ENCODE measurements at regions not wholly inside any gene's neighbourhood (a gene's known extent, or its start where the extent isn't known, plus 50 kb on each side); places are given as distances from the start of the nearest gene placed in this dataset.

DNA sequence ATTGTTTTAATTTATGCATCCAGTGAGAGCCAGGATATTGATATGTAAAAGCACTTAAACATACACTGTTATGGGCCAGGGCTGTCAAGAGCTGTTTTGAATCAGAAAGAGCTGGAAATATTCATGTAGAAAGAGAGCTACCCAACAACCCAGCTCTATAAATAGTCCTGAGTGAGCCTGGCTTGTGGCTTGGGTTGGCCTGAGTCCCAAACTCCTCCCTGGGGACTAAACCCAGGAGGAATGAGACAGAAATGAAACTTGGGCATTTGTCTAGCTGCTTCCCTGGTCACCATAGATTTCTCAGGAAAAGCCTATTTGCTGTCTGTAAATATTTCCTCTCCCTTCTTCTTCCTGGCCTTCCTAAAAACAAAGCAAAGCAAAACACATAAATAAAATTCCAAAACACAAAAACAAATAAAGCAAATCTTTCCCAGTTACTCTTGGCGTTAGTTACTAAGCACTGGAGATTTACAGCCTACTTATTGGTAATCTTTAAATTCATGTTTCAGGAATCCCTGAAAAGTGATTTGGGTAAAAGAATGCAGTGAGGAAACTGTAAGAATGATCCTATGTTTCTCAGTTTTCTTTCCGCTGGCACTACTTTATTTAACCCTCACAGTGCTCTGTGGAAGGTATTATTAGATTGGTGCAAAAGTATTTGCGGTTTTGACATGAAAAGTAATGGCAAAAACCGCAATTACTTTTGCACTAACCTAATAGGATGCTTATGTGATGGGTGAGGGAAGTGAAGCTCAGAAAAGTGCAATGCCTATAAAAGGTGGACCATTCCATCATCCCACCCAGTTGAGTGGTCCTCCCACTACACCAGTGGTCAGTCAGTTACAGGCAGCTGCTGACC is 111.8 kb downstream of the CARTPT start:
- Mint-ChIP-seq H3K4me1 (ENCODE audit: unreplicated experiment) (peaks cover 13% of the 10 kb centered on the region), H3K9me3 (ENCODE audit: unreplicated experiment) (peaks cover 9% of the 10 kb centered on the region), H3K4me3 (ENCODE audit: unreplicated experiment) (no peak overlapping the region), H3K27ac (ENCODE audit: unreplicated experiment) (peak overlapping the region; percentile 48), H3K27me3 (ENCODE audit: unreplicated experiment) (peaks cover 4% of the 10 kb centered on the region), H3K36me3 (ENCODE audit: low read depth, unreplicated experiment) (peaks cover 5% of the 10 kb centered on the region)
- DNase-seq (ENCODE audit: low spot score) = no peak
- TF ChIP-seq, protein P1, sequence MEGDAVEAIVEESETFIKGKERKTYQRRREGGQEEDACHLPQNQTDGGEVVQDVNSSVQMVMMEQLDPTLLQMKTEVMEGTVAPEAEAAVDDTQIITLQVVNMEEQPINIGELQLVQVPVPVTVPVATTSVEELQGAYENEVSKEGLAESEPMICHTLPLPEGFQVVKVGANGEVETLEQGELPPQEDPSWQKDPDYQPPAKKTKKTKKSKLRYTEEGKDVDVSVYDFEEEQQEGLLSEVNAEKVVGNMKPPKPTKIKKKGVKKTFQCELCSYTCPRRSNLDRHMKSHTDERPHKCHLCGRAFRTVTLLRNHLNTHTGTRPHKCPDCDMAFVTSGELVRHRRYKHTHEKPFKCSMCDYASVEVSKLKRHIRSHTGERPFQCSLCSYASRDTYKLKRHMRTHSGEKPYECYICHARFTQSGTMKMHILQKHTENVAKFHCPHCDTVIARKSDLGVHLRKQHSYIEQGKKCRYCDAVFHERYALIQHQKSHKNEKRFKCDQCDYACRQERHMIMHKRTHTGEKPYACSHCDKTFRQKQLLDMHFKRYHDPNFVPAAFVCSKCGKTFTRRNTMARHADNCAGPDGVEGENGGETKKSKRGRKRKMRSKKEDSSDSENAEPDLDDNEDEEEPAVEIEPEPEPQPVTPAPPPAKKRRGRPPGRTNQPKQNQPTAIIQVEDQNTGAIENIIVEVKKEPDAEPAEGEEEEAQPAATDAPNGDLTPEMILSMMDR (IDR thresholded peaks at IDR 0.05; ENCODE audit: unreplicated experiment) = no peak

DNA sequence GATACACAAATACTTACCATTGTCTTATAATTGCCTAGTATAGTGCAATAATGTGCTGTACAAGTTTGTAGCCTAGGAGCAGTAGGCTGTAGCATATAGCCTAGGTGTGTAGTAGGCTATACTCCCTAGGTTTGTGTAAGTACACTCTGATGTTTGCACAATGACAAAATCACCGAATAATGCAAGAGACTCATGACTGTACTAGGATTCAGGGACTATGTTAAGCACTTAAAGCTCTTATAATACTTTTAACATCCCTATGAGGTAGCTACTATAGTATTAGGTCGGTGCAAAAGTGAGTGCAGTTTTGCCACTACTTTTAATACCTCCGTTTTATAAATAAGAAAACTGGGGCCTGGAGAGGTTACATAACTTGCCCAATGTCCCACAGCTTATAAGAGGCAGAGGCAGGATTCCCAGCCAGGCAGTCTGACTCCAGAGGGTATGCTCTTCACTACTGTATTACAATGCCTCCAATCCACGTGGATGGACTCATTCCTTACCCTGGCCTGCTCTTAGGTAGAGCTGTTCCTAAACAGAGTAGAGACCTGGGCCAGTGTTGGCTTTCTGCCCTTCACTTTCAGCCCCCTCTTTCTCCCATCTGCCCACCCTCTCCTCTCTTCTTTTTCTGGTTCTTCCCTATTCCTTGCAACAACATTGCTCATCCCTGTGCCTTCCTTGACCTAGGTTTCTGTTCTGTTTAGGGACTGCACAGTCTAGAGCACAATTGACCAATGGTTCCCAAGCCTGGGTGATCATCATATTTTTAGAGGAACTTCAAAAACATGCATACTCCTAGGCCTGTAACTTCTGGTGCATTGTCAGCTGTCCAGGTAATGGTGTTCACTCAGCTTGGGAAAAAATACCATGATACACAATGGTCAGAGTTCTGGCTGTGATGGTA is 114.0 kb downstream of the CARTPT start:
- Mint-ChIP-seq H3K36me3 (ENCODE audit: low read depth, unreplicated experiment) (no peaks in the 10 kb centered on the region), H3K9me3 (ENCODE audit: unreplicated experiment) (no peaks in the 10 kb centered on the region), H3K4me1 (ENCODE audit: unreplicated experiment) (peaks cover 13% of the 10 kb centered on the region), H3K4me3 (ENCODE audit: unreplicated experiment) (no peak overlapping the region), H3K27me3 (ENCODE audit: unreplicated experiment) (no peaks in the 10 kb centered on the region), H3K27ac (ENCODE audit: unreplicated experiment) (no peak overlapping the region)
- TF ChIP-seq, protein P1 (IDR thresholded peaks at IDR 0.05; ENCODE audit: unreplicated experiment) = no peak
- DNase-seq (ENCODE audit: low spot score) = no peak

DNA sequence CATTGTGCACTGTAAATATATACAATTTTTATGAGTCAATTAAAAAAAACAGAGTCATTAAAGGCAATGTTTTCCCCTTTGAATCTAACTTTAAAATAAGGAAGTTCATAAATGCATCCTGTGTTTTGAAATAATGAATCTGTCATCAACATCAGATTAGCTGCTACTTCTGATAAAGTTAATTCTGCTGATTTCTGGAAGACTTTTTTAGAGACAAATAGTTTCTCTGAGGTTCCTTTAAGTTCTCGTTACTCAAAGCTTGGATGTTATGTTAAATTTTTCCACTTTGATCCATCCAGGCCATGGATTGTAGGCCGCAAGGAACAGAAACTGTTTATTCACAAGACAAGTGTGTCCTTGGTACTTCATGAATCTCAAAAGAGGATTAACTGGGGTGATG is 115.5 kb downstream of the CARTPT start:
- no peak for DNase-seq (ENCODE audit: low spot score)
- H3K9me3 Mint-ChIP-seq (ENCODE audit: unreplicated experiment) = no peaks in the 10 kb centered on the region
- H3K36me3 Mint-ChIP-seq (ENCODE audit: low read depth, unreplicated experiment) = no peaks in the 10 kb centered on the region
- no peak overlapping the region for H3K4me3 Mint-ChIP-seq (ENCODE audit: unreplicated experiment)
- no peak overlapping the region for H3K27ac Mint-ChIP-seq (ENCODE audit: unreplicated experiment)
- no peaks in the 10 kb centered on the region for H3K27me3 Mint-ChIP-seq (ENCODE audit: unreplicated experiment)
- TF ChIP-seq, protein P1 (IDR thresholded peaks at IDR 0.05; ENCODE audit: unreplicated experiment) = no peak
- H3K4me1 Mint-ChIP-seq (ENCODE audit: unreplicated experiment) = peaks cover 19% of the 10 kb centered on the region

DNA sequence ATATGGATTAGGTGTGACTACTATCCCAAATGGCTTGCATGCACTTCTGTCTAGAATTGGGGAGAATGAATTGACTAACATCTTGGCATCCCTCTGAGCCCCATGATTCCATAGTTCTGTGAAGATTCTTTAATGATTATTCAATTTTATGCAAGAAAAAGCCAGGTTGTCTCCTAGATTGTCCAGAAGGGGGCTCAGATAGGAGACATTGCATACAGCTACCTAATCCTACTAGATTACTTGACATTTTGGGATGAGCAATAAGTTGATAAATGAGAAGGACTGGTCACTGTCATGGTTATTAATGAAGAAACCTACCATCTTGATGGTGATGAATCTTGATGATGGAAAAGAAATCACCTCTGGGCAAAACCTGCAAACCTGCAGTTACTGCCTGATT is 117.0 kb downstream of the CARTPT start:
- Mint-ChIP-seq H3K4me1 (ENCODE audit: unreplicated experiment) (peaks cover 10% of the 10 kb centered on the region), H3K36me3 (ENCODE audit: low read depth, unreplicated experiment) (no peaks in the 10 kb centered on the region), H3K27me3 (ENCODE audit: unreplicated experiment) (no peaks in the 10 kb centered on the region), H3K27ac (ENCODE audit: unreplicated experiment) (no peak overlapping the region), H3K9me3 (ENCODE audit: unreplicated experiment) (no peaks in the 10 kb centered on the region), H3K4me3 (ENCODE audit: unreplicated experiment) (no peak overlapping the region)
- TF ChIP-seq, protein P1 (IDR thresholded peaks at IDR 0.05; ENCODE audit: unreplicated experiment) = no peak
- DNase-seq (ENCODE audit: low spot score) = no peak
